ENCODE measurements at regions not wholly inside any gene's neighbourhood (a gene's known extent, or its start where the extent isn't known, plus 50 kb on each side); places are given as distances from the start of the nearest gene placed in this dataset.

- DNase-seq (ENCODE audit: low read depth) = no peak
Measured at GRCh38 chr9:90419221-90419851, 223.3 kb downstream of the DIRAS2 start.

- DNase-seq (ENCODE audit: low read depth) = no peak
Measured at GRCh38 chr9:90420211-90420610, 222.4 kb downstream of the DIRAS2 start.

GRCh38 chr9:90420768-90421513 is 221.7 kb downstream of the DIRAS2 start:
- no peak for DNase-seq (ENCODE audit: low read depth)

GRCh38 chr9:90421786-90422185 is 220.8 kb downstream of the DIRAS2 start:
- no peak for DNase-seq (ENCODE audit: low read depth)

GRCh38 chr9:90423661-90424193 is 218.9 kb downstream of the DIRAS2 start:
- no peak for DNase-seq (ENCODE audit: low read depth)

GRCh38 chr9:90428517-90428916 is 214.1 kb downstream of the DIRAS2 start:
- no peak for DNase-seq (ENCODE audit: low read depth)

GRCh38 chr9:90432951-90433350 is 209.7 kb downstream of the DIRAS2 start:
- no peak for DNase-seq (ENCODE audit: low read depth)

GRCh38 chr9:90433398-90433941 is 209.2 kb downstream of the DIRAS2 start:
- DNase-seq (ENCODE audit: low read depth) = peak; percentile 8

GRCh38 chr9:90441814-90442213 is 200.8 kb downstream of the DIRAS2 start:
- no peak for DNase-seq (ENCODE audit: low read depth)

GRCh38 chr9:90442723-90443122 is 199.9 kb downstream of the DIRAS2 start:
- no peak for DNase-seq (ENCODE audit: low read depth)

GRCh38 chr9:90444609-90445204 is 197.9 kb downstream of the DIRAS2 start:
- DNase-seq (ENCODE audit: low read depth) = no peak

- DNase-seq (ENCODE audit: low read depth) = no peak
Measured at GRCh38 chr9:90445391-90445790, 197.2 kb downstream of the DIRAS2 start.

- DNase-seq (ENCODE audit: low read depth) = no peak
Measured at GRCh38 chr9:90446200-90446948, 196.2 kb downstream of the DIRAS2 start.

GRCh38 chr9:90447773-90448172 is 194.9 kb downstream of the DIRAS2 start:
- no peak for DNase-seq (ENCODE audit: low read depth)

- no peak for DNase-seq (ENCODE audit: low read depth)
Measured at GRCh38 chr9:90449213-90449925, 193.3 kb downstream of the DIRAS2 start.

GRCh38 chr9:90451804-90452203 is 190.8 kb downstream of the DIRAS2 start:
- DNase-seq (ENCODE audit: low read depth) = no peak

- no peak for DNase-seq (ENCODE audit: low read depth)
Measured at GRCh38 chr9:90455316-90455715, 187.3 kb downstream of the DIRAS2 start.

GRCh38 chr9:90457386-90458190 is 185.0 kb downstream of the DIRAS2 start:
- peak; percentile 1 for DNase-seq (ENCODE audit: low read depth)

- peak; percentile 2 for DNase-seq (ENCODE audit: low read depth)
Measured at GRCh38 chr9:90458485-90458884, 184.1 kb downstream of the DIRAS2 start.

- DNase-seq (ENCODE audit: low read depth) = no peak
Measured at GRCh38 chr9:90459321-90459720, 183.3 kb downstream of the DIRAS2 start.

GRCh38 chr9:90460220-90460619 is 182.4 kb downstream of the DIRAS2 start:
- no peak for DNase-seq (ENCODE audit: low read depth)

Measured in EH (cell line).